ENCODE measurements at regions not wholly inside any gene's neighbourhood (a gene's known extent, or its start where the extent isn't known, plus 50 kb on each side); places are given as distances from the start of the nearest gene placed in this dataset.

GRCh38 chr20:47950913-47951283 is 165.6 kb upstream of the SULF2 start:
- DNase-seq (ENCODE audit: unreplicated experiment): no peak
- no TSS peak for BruUV-seq (replicated peaks)
- ChIA-PET POLR2A (interaction anchor here (1.9 kb wide), 1 partner anchor 23 kb away, joined by 4 read pairs; no protein-coding TSS in a partner anchor), CTCF (no interaction called here)
- TF ChIP-seq CTCF (IDR thresholded peaks at IDR 0.05; ENCODE audit: unreplicated experiment): no peak
- Mint-ChIP-seq H3K9me3 (ENCODE audit: unreplicated experiment) (no peaks in the 10 kb centered on the region), H3K4me3 (ENCODE audit: unreplicated experiment) (no peak overlapping the region), H3K36me3 (ENCODE audit: insufficient read depth, unreplicated experiment) (no peaks in the 10 kb centered on the region), H3K27ac (ENCODE audit: low read depth, unreplicated experiment) (no peak overlapping the region), H3K4me1 (ENCODE audit: insufficient read depth, unreplicated experiment) (peaks cover 6% of the 10 kb centered on the region), H3K27me3 (ENCODE audit: insufficient read depth, unreplicated experiment) (no peaks in the 10 kb centered on the region)
- intact Hi-C loops (cut with micrococcal nuclease): no loop called here

GRCh38 chr20:47950124-47950912 is 165.0 kb upstream of the SULF2 start:
- POLR2A ChIA-PET: interaction anchor here (0.7 to 1.9 kb wide), 5 partner anchors 10 to 164 kb away, joined by 3 to 4 read pairs (median 3); no protein-coding TSS in a partner anchor
- Mint-ChIP-seq H3K27me3 (ENCODE audit: insufficient read depth, unreplicated experiment) (no peaks in the 10 kb centered on the region), H3K9me3 (ENCODE audit: unreplicated experiment) (no peaks in the 10 kb centered on the region), H3K4me1 (ENCODE audit: insufficient read depth, unreplicated experiment) (peaks cover 6% of the 10 kb centered on the region), H3K36me3 (ENCODE audit: insufficient read depth, unreplicated experiment) (no peaks in the 10 kb centered on the region), H3K4me3 (ENCODE audit: unreplicated experiment) (no peak overlapping the region), H3K27ac (ENCODE audit: low read depth, unreplicated experiment) (no peak overlapping the region)
- no peak for TF ChIP-seq CTCF (IDR thresholded peaks at IDR 0.05; ENCODE audit: unreplicated experiment)
- CTCF ChIA-PET: interaction anchor here (0.6 to 0.7 kb wide), 2 partner anchors 44 to 239 kb away, joined by 3 read pairs; no protein-coding TSS in a partner anchor
- intact Hi-C loops (cut with micrococcal nuclease): no loop called here
- DNase-seq (ENCODE audit: unreplicated experiment): peak; percentile 68
- BruUV-seq (replicated peaks): no TSS peak

- no peak for TF ChIP-seq CTCF (IDR thresholded peaks at IDR 0.05; ENCODE audit: unreplicated experiment)
- DNase-seq (ENCODE audit: unreplicated experiment): peak; percentile 33
- H3K9me3 Mint-ChIP-seq (ENCODE audit: unreplicated experiment): no peaks in the 10 kb centered on the region
- peaks cover 6% of the 10 kb centered on the region for H3K4me1 Mint-ChIP-seq (ENCODE audit: insufficient read depth, unreplicated experiment)
- no peak overlapping the region for H3K27ac Mint-ChIP-seq (ENCODE audit: low read depth, unreplicated experiment)
- no TSS peak for BruUV-seq (replicated peaks)
- POLR2A ChIA-PET: interaction anchor here (1.0 to 1.9 kb wide), 4 partner anchors 9 to 163 kb away, joined by 3 to 4 read pairs (median 3); no protein-coding TSS in a partner anchor
- H3K4me3 Mint-ChIP-seq (ENCODE audit: unreplicated experiment): no peak overlapping the region
- H3K27me3 Mint-ChIP-seq (ENCODE audit: insufficient read depth, unreplicated experiment): no peaks in the 10 kb centered on the region
- CTCF ChIA-PET: interaction anchor here (0.6 to 0.7 kb wide), 4 partner anchors 45 to 1016 kb away, joined by 3 read pairs; no protein-coding TSS in a partner anchor
- intact Hi-C loops (cut with micrococcal nuclease): no loop called here
- no peaks in the 10 kb centered on the region for H3K36me3 Mint-ChIP-seq (ENCODE audit: insufficient read depth, unreplicated experiment)
Observed at GRCh38 chr20:47949230-47949629, 163.9 kb upstream of the SULF2 start.

GRCh38 chr20:47944682-47945081 is 159.4 kb upstream of the SULF2 start:
- ChIA-PET POLR2A (interaction anchor here (0.8 kb wide), 1 partner anchor 49 kb away, joined by 3 read pairs; no protein-coding TSS in a partner anchor), CTCF (interaction anchor here (0.9 kb wide), 1 partner anchor 18 kb away, joined by 4 read pairs; no protein-coding TSS in a partner anchor)
- TF ChIP-seq CTCF (IDR thresholded peaks at IDR 0.05; ENCODE audit: unreplicated experiment): no peak
- H3K36me3 Mint-ChIP-seq (ENCODE audit: insufficient read depth, unreplicated experiment): peaks cover 4% of the 10 kb centered on the region
- DNase-seq (ENCODE audit: unreplicated experiment): no peak
- no peaks in the 10 kb centered on the region for H3K9me3 Mint-ChIP-seq (ENCODE audit: unreplicated experiment)
- intact Hi-C loops (cut with micrococcal nuclease): no loop called here
- H3K4me1 Mint-ChIP-seq (ENCODE audit: insufficient read depth, unreplicated experiment): no peaks in the 10 kb centered on the region
- no peak overlapping the region for H3K27ac Mint-ChIP-seq (ENCODE audit: low read depth, unreplicated experiment)
- H3K4me3 Mint-ChIP-seq (ENCODE audit: unreplicated experiment): no peak overlapping the region
- H3K27me3 Mint-ChIP-seq (ENCODE audit: insufficient read depth, unreplicated experiment): no peaks in the 10 kb centered on the region
- BruUV-seq (replicated peaks): no TSS peak

All from MCF 10A (cell line).